ENCODE measurements at regions not wholly inside any gene's neighbourhood (a gene's known extent, or its start where the extent isn't known, plus 50 kb on each side); places are given as distances from the start of the nearest gene placed in this dataset.

- Histone ChIP-seq H3K27ac (no peak overlapping the region), H3K9me3 (ENCODE audit: insufficient read depth, low read depth) (no peaks in the 10 kb centered on the region; the same call in 1 of the 2 replicates), H3K79me2 (ENCODE audit: low read depth) (no peaks in the 10 kb centered on the region), H3K4me1 (replicated peaks; ENCODE audit: insufficient read depth) (no peaks in the 10 kb centered on the region), H3K27me3 (ENCODE audit: insufficient read depth, low read depth) (no peaks in the 10 kb centered on the region), H3F3A (ENCODE audit: insufficient read depth, low read depth) (no peaks in the 10 kb centered on the region), H3K36me3 (ENCODE audit: low read depth) (no peaks in the 10 kb centered on the region), H4K20me1 (ENCODE audit: insufficient read depth) (no peaks in the 10 kb centered on the region), H3K4me2 (no peak overlapping the region), H2AFZ (no peak overlapping the region), H3K9me2 (ENCODE audit: insufficient read depth) (no peaks in the 10 kb centered on the region), H3K4me3 (no peak overlapping the region)
- intact Hi-C loops (cut with micrococcal nuclease; ENCODE audit: unreplicated experiment), result no loop called here
- ChIA-PET POLR2A (ENCODE audit: unreplicated experiment) (no interaction called here), CTCF (no interaction called here)
- TF ChIP-seq EZH2 (IDR thresholded peaks at IDR 0.05; ENCODE audit: low read depth), result no peak
- TF ChIP-seq CTCF (conservative IDR thresholded peaks at IDR 0.05), result no peak
- BruUV-seq (replicated peaks), result no TSS peak
- DNase-seq, result no peak
Measured at GRCh38 chr3:144663456-144664436, 692.1 kb downstream of the DIPK2A start.

- no peak overlapping the region for H3K27ac ChIP-seq
- no peak overlapping the region for H2AFZ ChIP-seq
- H3K9me3 ChIP-seq (ENCODE audit: insufficient read depth, low read depth), result no peaks in the 10 kb centered on the region; the same call in 1 of the 2 replicates
- H3K36me3 ChIP-seq (ENCODE audit: low read depth), result no peaks in the 10 kb centered on the region
- H4K20me1 ChIP-seq (ENCODE audit: insufficient read depth), result no peaks in the 10 kb centered on the region
- POLR2A ChIA-PET (ENCODE audit: unreplicated experiment), result no interaction called here
- intact Hi-C loops (cut with micrococcal nuclease; ENCODE audit: unreplicated experiment), result no loop called here
- DNase-seq, result no peak
- H3K27me3 ChIP-seq (ENCODE audit: insufficient read depth, low read depth), result no peaks in the 10 kb centered on the region
- no peak overlapping the region for H3K4me2 ChIP-seq
- no peaks in the 10 kb centered on the region for H3F3A ChIP-seq (ENCODE audit: insufficient read depth, low read depth)
- H3K79me2 ChIP-seq (ENCODE audit: low read depth), result no peaks in the 10 kb centered on the region
- no peak for TF ChIP-seq CTCF (conservative IDR thresholded peaks at IDR 0.05)
- TF ChIP-seq EZH2 (IDR thresholded peaks at IDR 0.05; ENCODE audit: low read depth), result no peak
- no peaks in the 10 kb centered on the region for H3K4me1 ChIP-seq (replicated peaks; ENCODE audit: insufficient read depth)
- no TSS peak for BruUV-seq (replicated peaks)
- no peak overlapping the region for H3K4me3 ChIP-seq
- H3K9me2 ChIP-seq (ENCODE audit: insufficient read depth), result no peaks in the 10 kb centered on the region
- CTCF ChIA-PET, result no interaction called here
Measured at GRCh38 chr3:144665567-144666053, 694.0 kb downstream of the DIPK2A start.

GRCh38 chr3:144670571-144670970 is 698.9 kb downstream of the DIPK2A start:
- POLR2A ChIA-PET (ENCODE audit: unreplicated experiment), result no interaction called here

More at GRCh38 chr3:144670571-144670970, 698.9 kb downstream of the DIPK2A start:
- BruUV-seq (replicated peaks), result no TSS peak
- no peak overlapping the region for H2AFZ ChIP-seq
- H3K27me3 ChIP-seq (ENCODE audit: insufficient read depth, low read depth), result no peaks in the 10 kb centered on the region
- TF ChIP-seq EZH2 (IDR thresholded peaks at IDR 0.05; ENCODE audit: low read depth), result no peak
- no peak overlapping the region for H3K27ac ChIP-seq
- intact Hi-C loops (cut with micrococcal nuclease; ENCODE audit: unreplicated experiment), result no loop called here
- H3K79me2 ChIP-seq (ENCODE audit: low read depth), result no peaks in the 10 kb centered on the region
- no peak overlapping the region for H3K4me3 ChIP-seq
- H3F3A ChIP-seq (ENCODE audit: insufficient read depth, low read depth), result no peaks in the 10 kb centered on the region
- H4K20me1 ChIP-seq (ENCODE audit: insufficient read depth), result no peaks in the 10 kb centered on the region
- no peaks in the 10 kb centered on the region for H3K4me1 ChIP-seq (replicated peaks; ENCODE audit: insufficient read depth)
- H3K36me3 ChIP-seq (ENCODE audit: low read depth), result no peaks in the 10 kb centered on the region
- no peaks in the 10 kb centered on the region; the same call in 1 of the 2 replicates for H3K9me3 ChIP-seq (ENCODE audit: insufficient read depth, low read depth)
- H3K9me2 ChIP-seq (ENCODE audit: insufficient read depth), result no peaks in the 10 kb centered on the region
- no peak overlapping the region for H3K4me2 ChIP-seq
- no peak for DNase-seq
- CTCF ChIA-PET, result no interaction called here

Measured in PC-9 (cell line).